GM21529 (cell line): ENCODE measurements at regions not wholly inside any gene's neighbourhood (a gene's known extent, or its start where the extent isn't known, plus 50 kb on each side); places are given as distances from the start of the nearest gene placed in this dataset.
"Not testable (repeated sequence)": the region's sequence is repeated elsewhere in the genome, so short reads cannot be mapped to it uniquely, and the experiment has no call there.

Experiments used
- ATAC-seq: cut with Tn5 transposase; IDR thresholded peaks from one replicate; pipeline ENCODE4 v1.9.1; 2021; ENCODE audit not compliant: unreplicated experiment

- not testable (repeated sequence) for ATAC-seq
Measured at GRCh38 chr7:97234494-97234893, 117.0 kb downstream of the SDHAF3 start.

GRCh38 chr7:97246317-97246716, 128.8 kb downstream of the SDHAF3 start:
- no peak for ATAC-seq

- not testable (repeated sequence) for ATAC-seq
Measured at GRCh38 chr7:97258187-97258586, 140.7 kb downstream of the SDHAF3 start.

- ATAC-seq, result no peak
Measured at GRCh38 chr7:97269741-97270140, 152.2 kb downstream of the SDHAF3 start.

- ATAC-seq, result peak; percentile 45
Measured at GRCh38 chr7:97270280-97270679, 152.8 kb downstream of the SDHAF3 start.

- no peak for ATAC-seq
Measured at GRCh38 chr7:97271619-97272018, 154.1 kb downstream of the SDHAF3 start.

GRCh38 chr7:97272237-97272975, 154.9 kb downstream of the SDHAF3 start:
- peak; percentile 92 for ATAC-seq

GRCh38 chr7:97275475-97275874, 158.0 kb downstream of the SDHAF3 start:
- ATAC-seq, result no peak

- ATAC-seq, result no peak
Measured at GRCh38 chr7:97280950-97281349, 163.5 kb downstream of the SDHAF3 start.

- ATAC-seq, result no peak
Measured at GRCh38 chr7:97285348-97285747, 167.8 kb downstream of the SDHAF3 start.

- no peak for ATAC-seq
Measured at GRCh38 chr7:97293031-97293430, 175.5 kb downstream of the SDHAF3 start.

GRCh38 chr7:97298561-97298960, 181.1 kb downstream of the SDHAF3 start:
- no peak for ATAC-seq

- ATAC-seq, result no peak
Measured at GRCh38 chr7:97305589-97305988, 188.1 kb downstream of the SDHAF3 start.

- ATAC-seq, result no peak
Measured at GRCh38 chr7:97307521-97308108, 190.1 kb downstream of the SDHAF3 start.

GRCh38 chr7:97313900-97314299, 196.4 kb downstream of the SDHAF3 start:
- ATAC-seq, result no peak

GRCh38 chr7:97317575-97317974, 200.1 kb downstream of the SDHAF3 start:
- ATAC-seq, result no peak

- ATAC-seq, result not testable (repeated sequence)
Measured at GRCh38 chr7:97329871-97330270, 212.4 kb downstream of the SDHAF3 start.

- ATAC-seq, result no peak
Measured at GRCh38 chr7:97337849-97338248, 220.4 kb downstream of the SDHAF3 start.

- no peak for ATAC-seq
Measured at GRCh38 chr7:97342512-97342911, 225.0 kb downstream of the SDHAF3 start.

- ATAC-seq, result no peak
Measured at GRCh38 chr7:97346349-97346748, 228.9 kb downstream of the SDHAF3 start.

- no peak for ATAC-seq
Measured at GRCh38 chr7:97351488-97351887, 234.0 kb downstream of the SDHAF3 start.

GRCh38 chr7:97357459-97357858, 240.0 kb downstream of the SDHAF3 start:
- no peak for ATAC-seq

GRCh38 chr7:97372882-97373281, 255.4 kb downstream of the SDHAF3 start:
- no peak for ATAC-seq
